ENCODE measurements at regions not wholly inside any gene's neighbourhood (a gene's known extent, or its start where the extent isn't known, plus 50 kb on each side); places are given as distances from the start of the nearest gene placed in this dataset.

GRCh38 chr5:86427158-86427557, 190.6 kb upstream of the COX7C start:
- intact Hi-C loops (cut with DNase I; ENCODE audit: low total_unique reads), result no loop called here
- Histone ChIP-seq H3K4me1 (no peaks in the 10 kb centered on the region), H3K9me3 (no peaks in the 10 kb centered on the region), H3K4me3 (no peak overlapping the region), H3K27me3 (replicated peaks in 1 of 7) (no peaks in the 10 kb centered on the region), H3K27ac (no peak overlapping the region), H3K36me3 (no peaks in the 10 kb centered on the region)
- DNase-seq, result no peak
- TF ChIP-seq POLR2AphosphoS5 (IDR thresholded peaks at IDR 0.05), result no peak
- no peak for TF ChIP-seq CTCF (IDR thresholded peaks at IDR 0.05 in 8 of 11, conservative IDR thresholded peaks at IDR 0.05 in 3 of 11)
- no peak for TF ChIP-seq POLR2A (IDR thresholded peaks at IDR 0.05)
- WGBS, 5 donors, result 89 to 97% (median 90%) methylated on average over 2 of the region's 2 CpGs

DNA sequence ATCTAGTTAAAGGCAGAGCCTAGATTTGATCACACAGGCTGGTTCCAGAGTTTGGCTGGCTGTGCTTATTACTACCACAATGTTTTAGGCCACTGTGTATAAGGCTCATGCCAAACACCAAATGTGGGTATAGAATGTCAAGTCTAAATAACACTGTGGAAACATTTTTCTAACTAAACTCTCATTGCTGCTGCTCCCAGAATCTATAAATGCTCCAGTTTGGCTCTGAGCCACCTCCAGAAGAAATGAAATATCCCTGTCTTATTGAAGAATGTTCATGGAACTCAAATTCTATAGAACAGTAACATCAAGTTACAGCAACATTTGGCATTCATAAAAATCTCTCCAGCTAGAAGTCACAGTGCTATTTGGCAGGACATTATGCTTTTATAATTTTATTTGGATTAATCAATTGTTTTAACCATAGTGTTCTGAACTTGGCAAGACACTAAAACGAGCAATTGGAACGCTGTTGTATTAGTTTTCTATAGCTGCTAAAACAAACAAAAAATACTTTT, 178.1 kb upstream of the COX7C start:
- no peaks in the 10 kb centered on the region for H3K9me3 ChIP-seq
- H3K27ac ChIP-seq, result no peak overlapping the region
- no peaks in the 10 kb centered on the region for H3K36me3 ChIP-seq
- 85 to 90% (median 88%) methylated on average over 2 of the region's 2 CpGs for WGBS, 5 donors
- no peak for DNase-seq
- H3K4me3 ChIP-seq, result no peak overlapping the region
- intact Hi-C loops (cut with DNase I; ENCODE audit: low total_unique reads), result no loop called here
- no peaks in the 10 kb centered on the region for H3K27me3 ChIP-seq (replicated peaks in 1 of 7)
- TF ChIP-seq CTCF (IDR thresholded peaks at IDR 0.05 in 8 of 11, conservative IDR thresholded peaks at IDR 0.05 in 3 of 11), result no peak
- no peaks in the 10 kb centered on the region for H3K4me1 ChIP-seq

DNA sequence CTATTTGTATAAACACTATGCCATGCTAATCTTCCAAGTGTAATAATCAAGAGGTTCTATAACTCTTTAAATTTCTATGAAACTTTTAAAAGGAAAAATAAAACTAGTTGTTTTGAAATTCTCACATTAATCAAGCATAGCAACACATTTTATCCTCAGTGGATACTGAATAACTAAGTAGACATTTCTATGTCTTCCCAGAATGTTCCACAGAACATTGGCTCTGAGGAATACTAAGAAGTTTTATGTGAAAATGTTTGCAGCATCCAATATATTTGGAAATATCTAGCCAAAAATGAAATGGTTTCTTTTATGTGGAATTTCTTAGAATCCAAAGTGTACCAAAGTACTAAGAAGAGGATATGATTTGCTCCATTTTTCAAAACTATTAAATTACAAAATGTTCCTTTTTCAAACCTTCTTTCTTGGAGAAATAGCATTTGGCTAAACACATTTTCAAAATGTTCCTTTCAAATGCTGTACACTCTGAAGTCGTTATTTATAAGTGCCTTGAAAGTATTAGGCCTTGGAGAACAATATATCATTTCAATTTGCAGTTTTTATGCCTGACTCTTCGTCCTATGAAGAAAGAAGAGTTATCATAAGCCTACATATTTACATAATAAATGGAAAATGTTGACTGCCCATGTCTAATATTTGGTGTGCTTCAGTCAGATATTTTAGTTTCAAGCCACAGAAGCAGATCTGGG, 175.6 kb upstream of the COX7C start:
- TF ChIP-seq POLR2AphosphoS5 (IDR thresholded peaks at IDR 0.05) (no peak), POLR2A (IDR thresholded peaks at IDR 0.05) (no peak), CTCF (IDR thresholded peaks at IDR 0.05 in 8 of 11, conservative IDR thresholded peaks at IDR 0.05 in 3 of 11) (no peak)
- DNase-seq, result no peak
- no peaks in the 10 kb centered on the region for H3K4me1 ChIP-seq
- H3K27me3 ChIP-seq (replicated peaks in 1 of 7), result no peaks in the 10 kb centered on the region
- H3K36me3 ChIP-seq, result no peaks in the 10 kb centered on the region
- no peaks in the 10 kb centered on the region for H3K9me3 ChIP-seq
- no peak overlapping the region for H3K4me3 ChIP-seq
- 50 to 59% (median 52%) methylated on average over 2 of the region's 2 CpGs for WGBS, 5 donors
- no peak overlapping the region for H3K27ac ChIP-seq
- intact Hi-C loops (cut with DNase I; ENCODE audit: low total_unique reads), result no loop called here

DNA sequence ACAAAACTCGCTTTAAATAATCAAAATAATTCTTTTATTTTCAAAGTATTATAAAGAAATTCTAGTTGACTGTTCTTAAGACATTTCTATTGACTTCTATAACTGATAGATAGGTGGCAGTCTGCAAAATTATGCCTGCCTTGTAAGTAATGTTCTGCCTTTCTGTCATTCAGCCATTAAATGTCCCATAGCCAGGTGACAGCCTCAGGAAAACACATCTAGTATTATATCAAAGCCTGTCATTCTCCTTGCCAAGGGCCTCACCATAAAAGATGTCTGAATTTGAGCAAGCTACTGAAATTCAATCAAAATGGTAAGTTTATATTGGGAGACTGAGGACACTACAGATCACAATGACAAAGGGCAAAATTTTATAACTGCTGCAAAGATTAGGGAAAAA, 170.4 kb upstream of the COX7C start:
- TF ChIP-seq POLR2AphosphoS5 (IDR thresholded peaks at IDR 0.05) (no peak), POLR2A (IDR thresholded peaks at IDR 0.05) (no peak), CTCF (IDR thresholded peaks at IDR 0.05 in 8 of 11, conservative IDR thresholded peaks at IDR 0.05 in 3 of 11) (no peak)
- intact Hi-C loops (cut with DNase I; ENCODE audit: low total_unique reads), result no loop called here
- Histone ChIP-seq H3K9me3 (no peaks in the 10 kb centered on the region), H3K4me1 (no peaks in the 10 kb centered on the region), H3K27me3 (replicated peaks in 1 of 7) (no peaks in the 10 kb centered on the region), H3K36me3 (no peaks in the 10 kb centered on the region), H3K27ac (no peak overlapping the region), H3K4me3 (no peak overlapping the region)
- 68 to 91% (median 75%) methylated on average over 1 of the region's 1 CpG for WGBS, 5 donors
- no peak for DNase-seq
